ENCODE measurements at regions not wholly inside any gene's neighbourhood (a gene's known extent, or its start where the extent isn't known, plus 50 kb on each side); places are given as distances from the start of the nearest gene placed in this dataset.

DNA sequence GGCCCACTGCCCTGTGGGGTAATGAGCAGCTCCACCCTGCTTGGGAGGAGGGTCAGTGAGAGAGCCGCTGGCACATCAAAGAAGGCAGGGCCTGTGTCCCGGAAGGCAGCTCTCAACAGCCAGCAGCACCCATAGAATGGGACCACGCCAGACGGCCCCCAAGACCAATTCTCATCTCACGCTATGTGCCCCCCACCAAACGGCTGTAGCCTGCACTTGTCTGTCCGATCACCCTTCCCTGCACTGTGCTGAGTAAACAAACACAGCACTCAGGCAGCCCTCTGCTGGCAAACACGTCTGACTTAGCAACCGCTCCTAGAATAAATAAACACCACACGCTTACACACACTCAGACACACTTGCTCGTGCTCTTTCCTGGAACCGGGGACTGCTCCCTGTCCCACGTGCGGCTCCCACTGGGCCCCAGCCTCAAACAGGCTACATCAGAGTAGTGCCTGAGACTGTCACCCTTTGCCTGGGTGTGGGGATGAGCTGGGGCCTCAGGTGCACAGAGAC is 53.2 kb upstream of the CDON start:
- WGBS, 2 donors: 14 to 22% methylated on average over 10 to 12 of the region's 14 CpGs
- no peaks in the 10 kb centered on the region for H3K9me3 ChIP-seq
- TF ChIP-seq EP300 (IDR thresholded peaks at IDR 0.05): peak in 1 of 2 donors; percentile 71
- TF ChIP-seq, protein P1, sequence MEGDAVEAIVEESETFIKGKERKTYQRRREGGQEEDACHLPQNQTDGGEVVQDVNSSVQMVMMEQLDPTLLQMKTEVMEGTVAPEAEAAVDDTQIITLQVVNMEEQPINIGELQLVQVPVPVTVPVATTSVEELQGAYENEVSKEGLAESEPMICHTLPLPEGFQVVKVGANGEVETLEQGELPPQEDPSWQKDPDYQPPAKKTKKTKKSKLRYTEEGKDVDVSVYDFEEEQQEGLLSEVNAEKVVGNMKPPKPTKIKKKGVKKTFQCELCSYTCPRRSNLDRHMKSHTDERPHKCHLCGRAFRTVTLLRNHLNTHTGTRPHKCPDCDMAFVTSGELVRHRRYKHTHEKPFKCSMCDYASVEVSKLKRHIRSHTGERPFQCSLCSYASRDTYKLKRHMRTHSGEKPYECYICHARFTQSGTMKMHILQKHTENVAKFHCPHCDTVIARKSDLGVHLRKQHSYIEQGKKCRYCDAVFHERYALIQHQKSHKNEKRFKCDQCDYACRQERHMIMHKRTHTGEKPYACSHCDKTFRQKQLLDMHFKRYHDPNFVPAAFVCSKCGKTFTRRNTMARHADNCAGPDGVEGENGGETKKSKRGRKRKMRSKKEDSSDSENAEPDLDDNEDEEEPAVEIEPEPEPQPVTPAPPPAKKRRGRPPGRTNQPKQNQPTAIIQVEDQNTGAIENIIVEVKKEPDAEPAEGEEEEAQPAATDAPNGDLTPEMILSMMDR (IDR thresholded peaks at IDR 0.05): peak in 4 of 5 experiments; percentile 9 to 63 (median 28)
- TF ChIP-seq POLR2A (IDR thresholded peaks at IDR 0.05): no peak
- H3K4me3 ChIP-seq: no peak overlapping the region
- H3K36me3 ChIP-seq: no peaks in the 10 kb centered on the region
- DNase-seq (ENCODE audit: low spot score in 2 of 2): peak; percentile 43 to 73
- peak overlapping the region; percentile 35 to 91 (median 74) for H3K27ac ChIP-seq
- no peaks in the 10 kb centered on the region for H3K27me3 ChIP-seq
- peaks cover 0 to 45% (median 33%) of the 10 kb centered on the region in 4 donors for H3K4me1 ChIP-seq

DNA sequence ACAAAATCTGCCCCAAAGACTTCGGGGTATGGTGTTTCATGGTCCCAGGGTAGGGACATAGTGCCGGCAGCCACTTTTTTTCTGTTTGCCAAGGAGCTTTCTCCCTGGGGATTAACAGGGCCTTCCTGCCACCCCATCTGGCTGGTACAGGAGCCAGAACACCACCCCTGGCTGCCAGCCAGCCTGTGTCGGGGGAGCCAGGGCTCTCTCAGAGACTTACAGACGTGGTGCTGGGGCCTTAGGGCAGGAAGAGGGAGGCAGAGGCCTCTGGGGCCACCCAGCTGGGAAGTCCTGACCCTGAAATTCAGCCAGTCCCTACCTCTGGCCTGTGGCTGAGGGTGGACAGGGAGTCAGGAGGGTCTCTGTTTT is 52.4 kb upstream of the CDON start:
- peak in 1 of 2 donors; percentile 27 for DNase-seq (ENCODE audit: low spot score in 2 of 2)
- H3K9me3 ChIP-seq: no peaks in the 10 kb centered on the region
- H3K27me3 ChIP-seq: no peaks in the 10 kb centered on the region
- no peaks in the 10 kb centered on the region for H3K36me3 ChIP-seq
- no peak overlapping the region for H3K4me3 ChIP-seq
- peaks cover 0 to 46% (median 33%) of the 10 kb centered on the region in 4 donors for H3K4me1 ChIP-seq
- H3K27ac ChIP-seq: peak overlapping the region; percentile 35 to 91 (median 74)
- TF ChIP-seq EP300 (IDR thresholded peaks at IDR 0.05) (no peak), POLR2A (IDR thresholded peaks at IDR 0.05) (no peak)
- TF ChIP-seq, protein P1 (IDR thresholded peaks at IDR 0.05): no peak
- 33 to 45% methylated on average over 4 of the region's 4 CpGs for WGBS, 2 donors

DNA sequence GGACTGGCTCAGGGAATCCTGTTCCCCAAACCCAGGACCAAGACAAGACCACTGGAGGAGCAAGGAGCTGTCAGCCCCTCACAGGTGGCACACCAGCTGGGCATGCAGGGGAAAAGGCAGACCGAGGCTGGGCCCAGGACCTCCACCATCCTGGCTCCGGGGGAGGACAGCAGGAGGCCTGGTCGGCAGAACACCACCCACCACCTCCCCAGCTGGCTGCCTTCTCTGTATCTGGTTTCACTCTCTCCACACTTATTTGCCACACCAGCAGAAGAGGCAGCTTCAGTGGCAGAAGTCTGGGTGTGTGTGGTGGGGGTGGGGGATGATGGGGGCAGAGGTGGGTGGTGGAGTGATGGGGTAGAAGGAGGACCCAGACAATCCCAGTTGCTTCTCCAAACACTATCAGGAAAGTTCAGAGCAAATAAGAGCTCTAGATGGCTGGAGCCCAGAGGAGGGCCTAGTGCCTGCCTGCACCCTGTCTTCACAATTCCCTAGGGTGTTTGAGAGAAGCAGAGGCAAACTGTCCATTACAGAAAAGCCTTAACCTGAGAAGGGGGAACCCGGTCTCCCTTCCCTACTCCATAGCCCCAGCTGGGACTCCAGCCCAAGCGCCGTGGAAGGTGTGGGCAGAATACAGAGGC is 51.9 kb upstream of the CDON start:
- Histone ChIP-seq H3K4me1 (peaks cover 0 to 49% (median 33%) of the 10 kb centered on the region in 4 donors), H3K4me3 (no peak overlapping the region), H3K27me3 (no peaks in the 10 kb centered on the region)

DNA sequence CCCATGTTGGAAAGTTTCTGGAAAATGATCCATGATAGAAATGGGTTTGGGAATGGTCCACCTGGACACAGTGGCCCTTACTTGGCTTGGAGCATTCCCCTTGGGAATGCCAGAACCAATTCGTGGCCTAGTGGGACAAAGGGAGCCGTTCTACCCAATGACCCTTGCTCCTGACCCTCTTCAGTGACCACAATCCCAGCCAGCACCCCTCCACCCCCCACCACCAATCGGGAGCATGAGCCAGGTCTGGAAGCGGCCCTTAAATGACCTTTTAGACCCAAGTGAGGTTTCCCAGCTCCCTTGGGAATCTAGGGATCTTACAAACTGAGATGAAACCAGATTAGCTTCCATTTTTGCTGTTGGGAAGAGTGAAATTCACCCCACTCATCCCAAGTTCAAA is 51.3 kb upstream of the CDON start:
- WGBS, 2 donors: 13 to 15% methylated on average over 4 of the region's 4 CpGs
- H3K27me3 ChIP-seq: no peaks in the 10 kb centered on the region
- no peak overlapping the region for H3K4me3 ChIP-seq
- no peak for DNase-seq (ENCODE audit: low spot score in 2 of 2)
- peaks cover 0 to 49% (median 33%) of the 10 kb centered on the region in 4 donors for H3K4me1 ChIP-seq
- H3K36me3 ChIP-seq: no peaks in the 10 kb centered on the region
- TF ChIP-seq EP300 (IDR thresholded peaks at IDR 0.05): peak in 1 of 2 donors; percentile 1
- TF ChIP-seq, protein P1 (IDR thresholded peaks at IDR 0.05): no peak
- no peak for TF ChIP-seq POLR2A (IDR thresholded peaks at IDR 0.05)
- no peaks in the 10 kb centered on the region for H3K9me3 ChIP-seq
- H3K27ac ChIP-seq: peak overlapping the region; percentile 35 to 91 (median 74)

More for the DNA sequence above, 51.9 kb upstream of the CDON start:
- no peaks in the 10 kb centered on the region for H3K36me3 ChIP-seq
- no peak for DNase-seq (ENCODE audit: low spot score in 2 of 2)
- peak overlapping the region; percentile 35 to 91 (median 74) for H3K27ac ChIP-seq
- 75 to 80% methylated on average over 6 of the region's 6 CpGs for WGBS, 2 donors
- TF ChIP-seq, protein P1 (IDR thresholded peaks at IDR 0.05): no peak
- TF ChIP-seq EP300 (IDR thresholded peaks at IDR 0.05): no peak
- no peak for TF ChIP-seq POLR2A (IDR thresholded peaks at IDR 0.05)
- H3K9me3 ChIP-seq: no peaks in the 10 kb centered on the region

DNA sequence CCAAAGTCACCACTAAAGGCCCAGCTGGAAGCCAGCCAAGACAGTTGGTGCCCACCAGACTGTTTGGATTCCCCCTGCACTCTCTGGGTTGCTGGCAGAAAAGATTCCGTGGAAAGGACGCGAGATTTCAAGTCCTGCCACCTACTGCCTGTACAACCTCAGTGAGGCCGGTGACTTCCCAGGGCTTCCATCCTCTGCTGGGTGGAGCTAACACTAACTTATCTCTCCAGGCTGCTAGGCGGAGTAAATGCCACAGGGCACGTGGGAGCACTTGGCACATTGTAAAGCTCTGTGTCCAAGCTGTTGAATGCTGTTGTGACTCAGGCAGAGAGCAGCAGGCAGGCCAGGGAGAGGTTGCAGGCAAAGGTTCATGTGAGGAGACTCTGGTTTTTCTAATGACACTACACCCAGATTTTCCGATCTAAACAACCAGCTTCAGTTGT is 50.9 kb upstream of the CDON start:
- Histone ChIP-seq H3K4me1 (peaks cover 0 to 49% (median 33%) of the 10 kb centered on the region in 4 donors), H3K4me3 (no peak overlapping the region), H3K27ac (peak overlapping the region; percentile 41 to 91 (median 74)), H3K27me3 (no peaks in the 10 kb centered on the region), H3K36me3 (no peaks in the 10 kb centered on the region), H3K9me3 (no peaks in the 10 kb centered on the region)
- peak in 1 of 2 donors; percentile 41 for TF ChIP-seq POLR2A (IDR thresholded peaks at IDR 0.05)
- TF ChIP-seq EP300 (IDR thresholded peaks at IDR 0.05): peak in 1 of 2 donors; percentile 89
- TF ChIP-seq, protein P1 (IDR thresholded peaks at IDR 0.05): peak in 2 of 5 experiments; percentile 8 to 18
- peak; percentile 68 to 71 for DNase-seq (ENCODE audit: low spot score in 2 of 2)
- 34 to 37% methylated on average over 6 to 7 of the region's 7 CpGs for WGBS, 2 donors
